MM.1S (cell line): ENCODE measurements at regions not wholly inside any gene's neighbourhood (a gene's known extent, or its start where the extent isn't known, plus 50 kb on each side); places are given as distances from the start of the nearest gene placed in this dataset.

Experiments used
- CTCF ChIP-seq: fragments of 300-600 bp; sonication (generic); IDR thresholded peaks from 2 replicates; pipeline ENCODE4 v1.5.1; 2016; ENCODE audit warnings: antibody characterized with exemption, low read length, mixed read lengths
- EZH2 ChIP-seq: fragments of 300-600 bp; sonication (generic); optimal IDR thresholded peaks from 2 replicates; pipeline ENCODE3; 2017; ENCODE audit warnings: low read depth, mild to moderate bottlenecking, antibody characterized with exemption, low read length, mixed read lengths

DNA sequence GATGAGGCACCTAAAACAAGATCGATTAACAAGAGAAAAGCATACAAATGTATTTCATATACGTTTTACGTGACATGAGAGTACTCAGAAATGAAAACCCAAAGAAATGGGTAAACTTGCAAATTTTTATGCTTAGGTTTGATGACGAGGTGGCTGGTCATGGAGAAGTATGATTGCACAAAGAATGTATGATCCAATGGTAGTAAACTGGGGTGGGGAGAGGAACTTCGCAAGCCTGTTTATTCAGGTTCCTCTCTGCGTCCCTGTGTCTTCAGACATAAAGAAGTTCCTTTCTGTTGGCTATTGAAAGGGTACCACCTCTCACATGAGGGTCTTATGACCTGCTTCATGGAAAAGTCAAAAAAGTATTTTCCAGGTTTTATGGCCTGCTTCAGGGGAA lies 309.2 kb downstream of the BCOR start:
- TF ChIP-seq CTCF = no peak
- TF ChIP-seq EZH2 = no peak
